Nephron (organoid): ENCODE measurements at regions not wholly inside any gene's neighbourhood (a gene's known extent, or its start where the extent isn't known, plus 50 kb on each side); places are given as distances from the start of the nearest gene placed in this dataset.

Source experiments
- H3K27ac Mint-ChIP-seq, 3 experiments: 2 replicates each; pipeline ENCODE4 v1.8.0; 2020; ENCODE audit warnings: mixed read lengths in 3 of 3, mild to moderate bottlenecking in 2 of 3, moderate library complexity in 1 of 3
- H3K27me3 Mint-ChIP-seq: 2 replicates; pipeline ENCODE4 v1.8.0; 2021; ENCODE audit warnings: low read depth, mild to moderate bottlenecking, moderate library complexity, mixed read lengths
- H3K36me3 Mint-ChIP-seq: 2 replicates; pipeline ENCODE4 v1.8.0; 2020; ENCODE audit warnings: low read depth, mixed read lengths
- H3K4me1 Mint-ChIP-seq: 2 replicates; pipeline ENCODE4 v1.8.0; 2020; ENCODE audit warnings: mixed read lengths
- H3K4me3 Mint-ChIP-seq, 3 experiments: 2 replicates each; pipeline ENCODE4 v1.8.0; 2020; ENCODE audit warnings: mild to moderate bottlenecking in 3 of 3, mixed read lengths in 3 of 3, moderate library complexity in 2 of 3
- H3K9me3 Mint-ChIP-seq: 2 replicates; pipeline ENCODE4 v1.8.0; 2020; ENCODE audit warnings: mixed read lengths
- CTCF ChIP-seq, 3 experiments: fragments of 200-600 bp; sonication (generic); IDR thresholded peaks; one replicate each; pipeline ENCODE4 v1.5.0; 2021; ENCODE audit warnings: antibody characterized with exemption in 3 of 3; ENCODE audit not compliant: unreplicated experiment in 3 of 3

- Mint-ChIP-seq H3K27ac (no peak overlapping the region), H3K36me3 (no peaks in the 10 kb centered on the region), H3K9me3 (no peaks in the 10 kb centered on the region), H3K4me1 (no peaks in the 10 kb centered on the region), H3K27me3 (no peaks in the 10 kb centered on the region), H3K4me3 (no peak overlapping the region)
- no peak for TF ChIP-seq CTCF (IDR thresholded peaks at IDR 0.05; ENCODE audit: unreplicated experiment in 3 of 3)
These were observed 1086.1 kb upstream of the CNTN5 start for GRCh38 chr11:97934572-97935208.

- no peaks in the 10 kb centered on the region for H3K4me1 Mint-ChIP-seq
- no peak overlapping the region for H3K4me3 Mint-ChIP-seq
- H3K27me3 Mint-ChIP-seq = no peaks in the 10 kb centered on the region
- no peaks in the 10 kb centered on the region for H3K36me3 Mint-ChIP-seq
- TF ChIP-seq CTCF (IDR thresholded peaks at IDR 0.05; ENCODE audit: unreplicated experiment in 3 of 3) = no peak
- no peak overlapping the region for H3K27ac Mint-ChIP-seq
- no peaks in the 10 kb centered on the region for H3K9me3 Mint-ChIP-seq
These were observed 1083.2 kb upstream of the CNTN5 start for GRCh38 chr11:97937501-97937900.

GRCh38 chr11:97938789-97939188 is 1082.0 kb upstream of the CNTN5 start:
- no peaks in the 10 kb centered on the region for H3K27me3 Mint-ChIP-seq
- H3K36me3 Mint-ChIP-seq = no peaks in the 10 kb centered on the region
- no peak for TF ChIP-seq CTCF (IDR thresholded peaks at IDR 0.05; ENCODE audit: unreplicated experiment in 3 of 3)
- H3K4me1 Mint-ChIP-seq = no peaks in the 10 kb centered on the region
- H3K9me3 Mint-ChIP-seq = no peaks in the 10 kb centered on the region
- H3K4me3 Mint-ChIP-seq = no peak overlapping the region
- H3K27ac Mint-ChIP-seq = no peak overlapping the region

GRCh38 chr11:97943493-97943892 is 1077.3 kb upstream of the CNTN5 start:
- H3K27me3 Mint-ChIP-seq = no peaks in the 10 kb centered on the region
- no peak overlapping the region for H3K4me3 Mint-ChIP-seq
- H3K27ac Mint-ChIP-seq = no peak overlapping the region
- H3K4me1 Mint-ChIP-seq = no peaks in the 10 kb centered on the region
- no peak for TF ChIP-seq CTCF (IDR thresholded peaks at IDR 0.05; ENCODE audit: unreplicated experiment in 3 of 3)
- peaks cover under 1% of the 10 kb centered on the region for H3K9me3 Mint-ChIP-seq
- no peaks in the 10 kb centered on the region for H3K36me3 Mint-ChIP-seq

GRCh38 chr11:97948793-97949192 is 1072.0 kb upstream of the CNTN5 start:
- Mint-ChIP-seq H3K27me3 (no peaks in the 10 kb centered on the region), H3K27ac (no peak overlapping the region), H3K9me3 (peaks cover 18% of the 10 kb centered on the region), H3K36me3 (no peaks in the 10 kb centered on the region), H3K4me1 (no peaks in the 10 kb centered on the region), H3K4me3 (no peak overlapping the region)
- TF ChIP-seq CTCF (IDR thresholded peaks at IDR 0.05; ENCODE audit: unreplicated experiment in 3 of 3) = no peak

GRCh38 chr11:97955595-97955994 is 1065.2 kb upstream of the CNTN5 start:
- Mint-ChIP-seq H3K27me3 (no peaks in the 10 kb centered on the region), H3K4me1 (no peaks in the 10 kb centered on the region), H3K27ac (no peak overlapping the region), H3K9me3 (peaks cover 7% of the 10 kb centered on the region), H3K4me3 (no peak overlapping the region), H3K36me3 (no peaks in the 10 kb centered on the region)
- no peak for TF ChIP-seq CTCF (IDR thresholded peaks at IDR 0.05; ENCODE audit: unreplicated experiment in 3 of 3)
